ENCODE measurements at regions not wholly inside any gene's neighbourhood (a gene's known extent, or its start where the extent isn't known, plus 50 kb on each side); places are given as distances from the start of the nearest gene placed in this dataset.

GRCh38 chr6:120853489-120853888 is 480.8 kb downstream of the TBC1D32 start:
- no peaks in the 10 kb centered on the region for H3K9me3 Mint-ChIP-seq
- no peaks in the 10 kb centered on the region for H3K36me3 Mint-ChIP-seq (ENCODE audit: insufficient read depth)
- no peak overlapping the region for H3K27ac Mint-ChIP-seq
- no peaks in the 10 kb centered on the region for H3K27me3 Mint-ChIP-seq
- H3K4me1 Mint-ChIP-seq (ENCODE audit: low read depth in 2 of 2) = no peaks in the 10 kb centered on the region
- H3K4me3 Mint-ChIP-seq = no peak overlapping the region
- ATAC-seq (replicated peaks) (no peak), DNase-seq (no peak)

- Mint-ChIP-seq H3K9me3 (no peaks in the 10 kb centered on the region), H3K27ac (no peak overlapping the region), H3K4me3 (no peak overlapping the region), H3K36me3 (ENCODE audit: insufficient read depth) (no peaks in the 10 kb centered on the region), H3K4me1 (ENCODE audit: low read depth in 2 of 2) (no peaks in the 10 kb centered on the region), H3K27me3 (no peaks in the 10 kb centered on the region)
- ATAC-seq (replicated peaks) (no peak), DNase-seq (no peak)
Measured at GRCh38 chr6:120852293-120852849, 481.9 kb downstream of the TBC1D32 start.

GRCh38 chr6:120826253-120826652 is 508.0 kb downstream of the TBC1D32 start:
- Mint-ChIP-seq H3K27me3 (no peaks in the 10 kb centered on the region), H3K27ac (no peak overlapping the region), H3K4me1 (ENCODE audit: low read depth in 2 of 2) (no peaks in the 10 kb centered on the region), H3K9me3 (peaks cover 0 to 2% of the 10 kb centered on the region in 2 donors), H3K36me3 (ENCODE audit: insufficient read depth) (no peaks in the 10 kb centered on the region), H3K4me3 (no peak overlapping the region)
- ATAC-seq (replicated peaks) (no peak), DNase-seq (no peak)

GRCh38 chr6:120816794-120817193 is 517.5 kb downstream of the TBC1D32 start:
- DNase-seq (no peak), ATAC-seq (replicated peaks) (no peak)
- Mint-ChIP-seq H3K27ac (no peak overlapping the region), H3K4me1 (ENCODE audit: low read depth in 2 of 2) (no peaks in the 10 kb centered on the region), H3K4me3 (no peak overlapping the region), H3K36me3 (ENCODE audit: insufficient read depth) (no peaks in the 10 kb centered on the region), H3K27me3 (no peaks in the 10 kb centered on the region), H3K9me3 (peaks cover 0 to 10% of the 10 kb centered on the region in 2 donors)

GRCh38 chr6:120805276-120805675 is 529.0 kb downstream of the TBC1D32 start:
- Mint-ChIP-seq H3K27ac (no peak overlapping the region), H3K4me3 (no peak overlapping the region), H3K27me3 (no peaks in the 10 kb centered on the region), H3K36me3 (ENCODE audit: insufficient read depth) (no peaks in the 10 kb centered on the region), H3K4me1 (ENCODE audit: low read depth in 2 of 2) (no peaks in the 10 kb centered on the region), H3K9me3 (peaks cover 0 to 6% of the 10 kb centered on the region in 2 donors)
- ATAC-seq (replicated peaks) (no peak), DNase-seq (no peak)

- ATAC-seq (replicated peaks) (no peak), DNase-seq (no peak)
- no peaks in the 10 kb centered on the region for H3K36me3 Mint-ChIP-seq (ENCODE audit: insufficient read depth)
- no peak overlapping the region for H3K27ac Mint-ChIP-seq
- H3K4me1 Mint-ChIP-seq (ENCODE audit: low read depth in 2 of 2) = no peaks in the 10 kb centered on the region
- H3K27me3 Mint-ChIP-seq = no peaks in the 10 kb centered on the region
- peaks cover 0 to 6% of the 10 kb centered on the region in 2 donors for H3K9me3 Mint-ChIP-seq
- no peak overlapping the region for H3K4me3 Mint-ChIP-seq
Measured at GRCh38 chr6:120804612-120805011, 529.7 kb downstream of the TBC1D32 start.

- Mint-ChIP-seq H3K9me3 (no peaks in the 10 kb centered on the region), H3K27ac (no peak overlapping the region), H3K36me3 (ENCODE audit: insufficient read depth) (no peaks in the 10 kb centered on the region), H3K4me1 (ENCODE audit: low read depth in 2 of 2) (no peaks in the 10 kb centered on the region), H3K4me3 (no peak overlapping the region), H3K27me3 (no peaks in the 10 kb centered on the region)
- ATAC-seq (replicated peaks) = no peak
- DNase-seq = no peak
Measured at GRCh38 chr6:120786682-120787081, 547.6 kb downstream of the TBC1D32 start.

- H3K27me3 Mint-ChIP-seq = no peaks in the 10 kb centered on the region
Measured at GRCh38 chr6:120786256-120786655, 548.0 kb downstream of the TBC1D32 start.

GRCh38 chr6:120785459-120786086 is 548.7 kb downstream of the TBC1D32 start:
- DNase-seq = no peak
- H3K4me3 Mint-ChIP-seq = no peak overlapping the region
- no peaks in the 10 kb centered on the region for H3K4me1 Mint-ChIP-seq (ENCODE audit: low read depth in 2 of 2)
- no peak overlapping the region for H3K27ac Mint-ChIP-seq
- H3K9me3 Mint-ChIP-seq = peaks cover 0 to 2% of the 10 kb centered on the region in 2 donors
- ATAC-seq (replicated peaks) = no peak
- no peaks in the 10 kb centered on the region for H3K27me3 Mint-ChIP-seq
- H3K36me3 Mint-ChIP-seq (ENCODE audit: insufficient read depth) = no peaks in the 10 kb centered on the region

More at GRCh38 chr6:120786256-120786655, 548.0 kb downstream of the TBC1D32 start:
- H3K4me1 Mint-ChIP-seq (ENCODE audit: low read depth in 2 of 2) = no peaks in the 10 kb centered on the region
- no peaks in the 10 kb centered on the region for H3K36me3 Mint-ChIP-seq (ENCODE audit: insufficient read depth)
- peaks cover 0 to 2% of the 10 kb centered on the region in 2 donors for H3K9me3 Mint-ChIP-seq
- DNase-seq = no peak
- no peak overlapping the region for H3K27ac Mint-ChIP-seq
- no peak overlapping the region for H3K4me3 Mint-ChIP-seq
- ATAC-seq (replicated peaks) = no peak

- Mint-ChIP-seq H3K27me3 (no peaks in the 10 kb centered on the region), H3K4me1 (ENCODE audit: low read depth in 2 of 2) (no peaks in the 10 kb centered on the region), H3K9me3 (peaks cover 7% of the 10 kb centered on the region in 2 donors), H3K4me3 (no peak overlapping the region), H3K36me3 (ENCODE audit: insufficient read depth) (no peaks in the 10 kb centered on the region), H3K27ac (no peak overlapping the region)
- DNase-seq (no peak), ATAC-seq (replicated peaks) (no peak)
Measured at GRCh38 chr6:120779441-120779840, 554.8 kb downstream of the TBC1D32 start.

- Mint-ChIP-seq H3K27ac (no peak overlapping the region), H3K9me3 (peaks cover 6 to 7% of the 10 kb centered on the region in 2 donors), H3K4me1 (ENCODE audit: low read depth in 2 of 2) (no peaks in the 10 kb centered on the region), H3K4me3 (no peak overlapping the region), H3K36me3 (ENCODE audit: insufficient read depth) (no peaks in the 10 kb centered on the region), H3K27me3 (no peaks in the 10 kb centered on the region)
- ATAC-seq (replicated peaks) = no peak
- no peak for DNase-seq
Measured at GRCh38 chr6:120775698-120776097, 558.6 kb downstream of the TBC1D32 start.

GRCh38 chr6:120774275-120774674 is 560.0 kb downstream of the TBC1D32 start:
- Mint-ChIP-seq H3K4me1 (ENCODE audit: low read depth in 2 of 2) (no peaks in the 10 kb centered on the region), H3K27ac (no peak overlapping the region), H3K27me3 (no peaks in the 10 kb centered on the region), H3K4me3 (no peak overlapping the region), H3K36me3 (ENCODE audit: insufficient read depth) (no peaks in the 10 kb centered on the region), H3K9me3 (peaks cover 0 to 3% of the 10 kb centered on the region in 2 donors)
- DNase-seq (no peak), ATAC-seq (replicated peaks) (no peak)

GRCh38 chr6:120771019-120771418 is 563.3 kb downstream of the TBC1D32 start:
- ATAC-seq (replicated peaks) (no peak), DNase-seq (no peak)
- H3K27ac Mint-ChIP-seq = no peak overlapping the region
- H3K27me3 Mint-ChIP-seq = no peaks in the 10 kb centered on the region
- peaks cover 0 to 3% of the 10 kb centered on the region in 2 donors for H3K9me3 Mint-ChIP-seq
- no peak overlapping the region for H3K4me3 Mint-ChIP-seq
- H3K36me3 Mint-ChIP-seq (ENCODE audit: insufficient read depth) = no peaks in the 10 kb centered on the region
- H3K4me1 Mint-ChIP-seq (ENCODE audit: low read depth in 2 of 2) = no peaks in the 10 kb centered on the region

- Mint-ChIP-seq H3K4me1 (ENCODE audit: low read depth in 2 of 2) (no peaks in the 10 kb centered on the region), H3K4me3 (no peak overlapping the region), H3K27me3 (no peaks in the 10 kb centered on the region), H3K9me3 (peaks cover 0 to 6% of the 10 kb centered on the region in 2 donors), H3K27ac (no peak overlapping the region), H3K36me3 (ENCODE audit: insufficient read depth) (no peaks in the 10 kb centered on the region)
- ATAC-seq (replicated peaks) = no peak
- no peak for DNase-seq
Measured at GRCh38 chr6:120764312-120764711, 570.0 kb downstream of the TBC1D32 start.

All from effector memory CD8-positive, alpha-beta T cell (primary cell).